ENCODE measurements at regions not wholly inside any gene's neighbourhood (a gene's known extent, or its start where the extent isn't known, plus 50 kb on each side); places are given as distances from the start of the nearest gene placed in this dataset.
"Not testable (repeated sequence)": the region's sequence is repeated elsewhere in the genome, so short reads cannot be mapped to it uniquely, and the experiment has no call there.

GRCh38 chr9:15372455-15372854 lies 50.2 kb upstream of the SNAPC3 start:
- in situ Hi-C loops (cut with HindIII; ENCODE audit: low pct_unique_long_range_greater_than_20kb, low sequenced_read_pairs): no loop called here
- no peak for DNase-seq (ENCODE audit: low read depth)

- no peak for DNase-seq (ENCODE audit: low read depth)
- in situ Hi-C loops (cut with HindIII; ENCODE audit: low pct_unique_long_range_greater_than_20kb, low sequenced_read_pairs): no loop called here
These were observed 51.2 kb upstream of the SNAPC3 start for GRCh38 chr9:15371448-15371845.

- in situ Hi-C loops (cut with HindIII; ENCODE audit: low pct_unique_long_range_greater_than_20kb, low sequenced_read_pairs): no loop called here
- DNase-seq (ENCODE audit: low read depth): no peak
These were observed 51.9 kb upstream of the SNAPC3 start for GRCh38 chr9:15370466-15371447.

GRCh38 chr9:15369871-15370270 lies 52.8 kb upstream of the SNAPC3 start:
- no peak for DNase-seq (ENCODE audit: low read depth)
- in situ Hi-C loops (cut with HindIII; ENCODE audit: low pct_unique_long_range_greater_than_20kb, low sequenced_read_pairs): no loop called here

- in situ Hi-C loops (cut with HindIII; ENCODE audit: low pct_unique_long_range_greater_than_20kb, low sequenced_read_pairs): no loop called here
- DNase-seq (ENCODE audit: low read depth): no peak
These were observed 53.4 kb upstream of the SNAPC3 start for GRCh38 chr9:15369238-15369637.

- DNase-seq (ENCODE audit: low read depth); in situ Hi-C loops (cut with HindIII; ENCODE audit: low pct_unique_long_range_greater_than_20kb, low sequenced_read_pairs): not testable (repeated sequence)
These were observed 57.6 kb upstream of the SNAPC3 start for GRCh38 chr9:15364975-15365553.

- in situ Hi-C loops (cut with HindIII; ENCODE audit: low pct_unique_long_range_greater_than_20kb, low sequenced_read_pairs): no loop called here
- DNase-seq (ENCODE audit: low read depth): no peak
These were observed 54.7 kb upstream of the TTC39B start for GRCh38 chr9:15361737-15362136.

- in situ Hi-C loops (cut with HindIII; ENCODE audit: low pct_unique_long_range_greater_than_20kb, low sequenced_read_pairs): no loop called here
These were observed 50.1 kb upstream of the TTC39B start for GRCh38 chr9:15357050-15357653.

More at GRCh38 chr9:15357050-15357653, 50.1 kb upstream of the TTC39B start:
- peak; percentile 39 for DNase-seq (ENCODE audit: low read depth)
